ENCODE measurements at regions not wholly inside any gene's neighbourhood (a gene's known extent, or its start where the extent isn't known, plus 50 kb on each side); places are given as distances from the start of the nearest gene placed in this dataset.

- TF ChIP-seq, protein P1, sequence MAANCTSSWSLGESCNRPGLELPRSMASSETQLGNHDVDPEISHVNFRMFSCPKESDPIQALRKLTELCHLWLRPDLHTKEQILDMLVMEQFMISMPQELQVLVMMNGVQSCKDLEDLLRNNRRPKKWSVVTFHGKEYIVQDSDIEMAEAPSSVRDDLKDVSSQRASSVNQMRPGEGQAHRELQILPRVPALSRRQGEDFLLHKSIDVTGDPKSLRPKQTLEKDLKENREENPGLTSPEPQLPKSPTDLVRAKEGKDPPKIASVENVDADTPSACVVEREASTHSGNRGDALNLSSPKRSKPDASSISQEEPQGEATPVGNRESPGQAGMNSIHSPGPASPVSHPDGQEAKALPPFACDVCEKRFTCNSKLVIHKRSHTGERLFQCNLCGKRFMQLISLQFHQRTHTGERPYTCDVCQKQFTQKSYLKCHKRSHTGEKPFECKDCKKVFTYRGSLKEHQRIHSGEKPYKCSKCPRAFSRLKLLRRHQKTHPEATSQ (tag by site-specific recombination; IDR thresholded peaks at IDR 0.05): no peak
- TF ChIP-seq, protein P2, sequence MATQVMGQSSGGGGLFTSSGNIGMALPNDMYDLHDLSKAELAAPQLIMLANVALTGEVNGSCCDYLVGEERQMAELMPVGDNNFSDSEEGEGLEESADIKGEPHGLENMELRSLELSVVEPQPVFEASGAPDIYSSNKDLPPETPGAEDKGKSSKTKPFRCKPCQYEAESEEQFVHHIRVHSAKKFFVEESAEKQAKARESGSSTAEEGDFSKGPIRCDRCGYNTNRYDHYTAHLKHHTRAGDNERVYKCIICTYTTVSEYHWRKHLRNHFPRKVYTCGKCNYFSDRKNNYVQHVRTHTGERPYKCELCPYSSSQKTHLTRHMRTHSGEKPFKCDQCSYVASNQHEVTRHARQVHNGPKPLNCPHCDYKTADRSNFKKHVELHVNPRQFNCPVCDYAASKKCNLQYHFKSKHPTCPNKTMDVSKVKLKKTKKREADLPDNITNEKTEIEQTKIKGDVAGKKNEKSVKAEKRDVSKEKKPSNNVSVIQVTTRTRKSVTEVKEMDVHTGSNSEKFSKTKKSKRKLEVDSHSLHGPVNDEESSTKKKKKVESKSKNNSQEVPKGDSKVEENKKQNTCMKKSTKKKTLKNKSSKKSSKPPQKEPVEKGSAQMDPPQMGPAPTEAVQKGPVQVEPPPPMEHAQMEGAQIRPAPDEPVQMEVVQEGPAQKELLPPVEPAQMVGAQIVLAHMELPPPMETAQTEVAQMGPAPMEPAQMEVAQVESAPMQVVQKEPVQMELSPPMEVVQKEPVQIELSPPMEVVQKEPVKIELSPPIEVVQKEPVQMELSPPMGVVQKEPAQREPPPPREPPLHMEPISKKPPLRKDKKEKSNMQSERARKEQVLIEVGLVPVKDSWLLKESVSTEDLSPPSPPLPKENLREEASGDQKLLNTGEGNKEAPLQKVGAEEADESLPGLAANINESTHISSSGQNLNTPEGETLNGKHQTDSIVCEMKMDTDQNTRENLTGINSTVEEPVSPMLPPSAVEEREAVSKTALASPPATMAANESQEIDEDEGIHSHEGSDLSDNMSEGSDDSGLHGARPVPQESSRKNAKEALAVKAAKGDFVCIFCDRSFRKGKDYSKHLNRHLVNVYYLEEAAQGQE (tag by site-specific recombination; IDR thresholded peaks at IDR 0.05): no peak
- TF ChIP-seq, protein P3, sequence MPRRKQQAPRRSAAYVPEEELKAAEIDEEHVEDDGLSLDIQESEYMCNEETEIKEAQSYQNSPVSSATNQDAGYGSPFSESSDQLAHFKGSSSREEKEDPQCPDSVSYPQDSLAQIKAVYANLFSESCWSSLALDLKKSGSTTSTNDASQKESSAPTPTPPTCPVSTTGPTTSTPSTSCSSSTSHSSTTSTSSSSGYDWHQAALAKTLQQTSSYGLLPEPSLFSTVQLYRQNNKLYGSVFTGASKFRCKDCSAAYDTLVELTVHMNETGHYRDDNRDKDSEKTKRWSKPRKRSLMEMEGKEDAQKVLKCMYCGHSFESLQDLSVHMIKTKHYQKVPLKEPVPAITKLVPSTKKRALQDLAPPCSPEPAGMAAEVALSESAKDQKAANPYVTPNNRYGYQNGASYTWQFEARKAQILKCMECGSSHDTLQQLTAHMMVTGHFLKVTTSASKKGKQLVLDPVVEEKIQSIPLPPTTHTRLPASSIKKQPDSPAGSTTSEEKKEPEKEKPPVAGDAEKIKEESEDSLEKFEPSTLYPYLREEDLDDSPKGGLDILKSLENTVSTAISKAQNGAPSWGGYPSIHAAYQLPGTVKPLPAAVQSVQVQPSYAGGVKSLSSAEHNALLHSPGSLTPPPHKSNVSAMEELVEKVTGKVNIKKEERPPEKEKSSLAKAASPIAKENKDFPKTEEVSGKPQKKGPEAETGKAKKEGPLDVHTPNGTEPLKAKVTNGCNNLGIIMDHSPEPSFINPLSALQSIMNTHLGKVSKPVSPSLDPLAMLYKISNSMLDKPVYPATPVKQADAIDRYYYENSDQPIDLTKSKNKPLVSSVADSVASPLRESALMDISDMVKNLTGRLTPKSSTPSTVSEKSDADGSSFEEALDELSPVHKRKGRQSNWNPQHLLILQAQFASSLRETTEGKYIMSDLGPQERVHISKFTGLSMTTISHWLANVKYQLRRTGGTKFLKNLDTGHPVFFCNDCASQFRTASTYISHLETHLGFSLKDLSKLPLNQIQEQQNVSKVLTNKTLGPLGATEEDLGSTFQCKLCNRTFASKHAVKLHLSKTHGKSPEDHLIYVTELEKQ (tag by site-specific recombination; IDR thresholded peaks at IDR 0.05; ENCODE audit: borderline replicate concordance): no peak
- no peak for TF ChIP-seq PRDM10 (tag by site-specific recombination; IDR thresholded peaks at IDR 0.05)
- no peak for TF ChIP-seq ZNF114 (tag by site-specific recombination; IDR thresholded peaks at IDR 0.05)
- peak; percentile 42; the same call in 1 of the 2 replicates for TF ChIP-seq ZNF394 (tag by site-specific recombination; IDR thresholded peaks at IDR 0.05; ENCODE audit: borderline replicate concordance)
- no peak for TF ChIP-seq SETDB1 (IDR thresholded peaks at IDR 0.05; ENCODE audit: insufficient read length, low read length)
- TF ChIP-seq ZNF138 (tag by site-specific recombination; IDR thresholded peaks at IDR 0.05; ENCODE audit: borderline replicate concordance): no peak
- TF ChIP-seq, protein P4, sequence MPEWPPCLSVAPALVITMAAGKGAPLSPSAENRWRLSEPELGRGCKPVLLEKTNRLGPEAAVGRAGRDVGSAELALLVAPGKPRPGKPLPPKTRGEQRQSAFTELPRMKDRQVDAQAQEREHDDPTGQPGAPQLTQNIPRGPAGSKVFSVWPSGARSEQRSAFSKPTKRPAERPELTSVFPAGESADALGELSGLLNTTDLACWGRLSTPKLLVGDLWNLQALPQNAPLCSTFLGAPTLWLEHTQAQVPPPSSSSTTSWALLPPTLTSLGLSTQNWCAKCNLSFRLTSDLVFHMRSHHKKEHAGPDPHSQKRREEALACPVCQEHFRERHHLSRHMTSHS (tag by site-specific recombination; IDR thresholded peaks at IDR 0.05): no peak
- no peak for TF ChIP-seq ZFHX2 (tag by site-specific recombination; conservative IDR thresholded peaks at IDR 0.05)
- TF ChIP-seq MYNN (tag by site-specific recombination; IDR thresholded peaks at IDR 0.05; ENCODE audit: borderline replicate concordance): no peak
- no peak for TF ChIP-seq ZNF585B (tag by site-specific recombination; IDR thresholded peaks at IDR 0.05)
- no peak for TF ChIP-seq SP3 (tag by site-specific recombination; IDR thresholded peaks at IDR 0.05)
- no peak for TF ChIP-seq ZNF391 (tag by site-specific recombination; IDR thresholded peaks at IDR 0.05; ENCODE audit: borderline replicate concordance, low read depth)
- TF ChIP-seq ZNF174 (tag by site-specific recombination; IDR thresholded peaks at IDR 0.05): no peak
- TF ChIP-seq, protein P5, sequence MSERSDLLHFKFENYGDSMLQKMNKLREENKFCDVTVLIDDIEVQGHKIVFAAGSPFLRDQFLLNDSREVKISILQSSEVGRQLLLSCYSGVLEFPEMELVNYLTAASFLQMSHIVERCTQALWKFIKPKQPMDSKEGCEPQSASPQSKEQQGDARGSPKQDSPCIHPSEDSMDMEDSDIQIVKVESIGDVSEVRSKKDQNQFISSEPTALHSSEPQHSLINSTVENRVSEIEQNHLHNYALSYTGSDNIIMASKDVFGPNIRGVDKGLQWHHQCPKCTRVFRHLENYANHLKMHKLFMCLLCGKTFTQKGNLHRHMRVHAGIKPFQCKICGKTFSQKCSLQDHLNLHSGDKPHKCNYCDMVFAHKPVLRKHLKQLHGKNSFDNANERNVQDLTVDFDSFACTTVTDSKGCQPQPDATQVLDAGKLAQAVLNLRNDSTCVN (tag by site-specific recombination; optimal IDR thresholded peaks at IDR 0.05): no peak
- TF ChIP-seq ZFP69B (tag by site-specific recombination; IDR thresholded peaks at IDR 0.05): peak; percentile 85; the same call in 1 of the 2 replicates
- TF ChIP-seq ZNF184 (tag by site-specific recombination; IDR thresholded peaks at IDR 0.05): 0 out of 2 replicates have a peak, but pooled peaks have one; percentile 65
- no peak for TF ChIP-seq ZNF423 (tag by site-specific recombination; IDR thresholded peaks at IDR 0.05)
- no peak for TF ChIP-seq ZNF623 (tag by site-specific recombination; IDR thresholded peaks at IDR 0.05)
- TF ChIP-seq ZNF311 (tag by site-specific recombination; IDR thresholded peaks at IDR 0.05; ENCODE audit: borderline replicate concordance): no peak
- TF ChIP-seq SP7 (tag by site-specific recombination; IDR thresholded peaks at IDR 0.05): peak; percentile 49; the same call in 1 of the 2 replicates
- TF ChIP-seq ZNF514 (tag by site-specific recombination; IDR thresholded peaks at IDR 0.05): no peak
These were observed 383.4 kb downstream of the VRK1 start (continued) for GRCh38 chr14:97180304-97181200.
